AG04450 (cell line): ENCODE measurements at regions not wholly inside any gene's neighbourhood (a gene's known extent, or its start where the extent isn't known, plus 50 kb on each side); places are given as distances from the start of the nearest gene placed in this dataset.

Source experiments
- CTCF ChIA-PET: fragments of 300-600, 350-600 bp; formaldehyde crosslinking; extraction: SDS; loops from one replicate; lab custom pipeline; 2022; ENCODE audit warnings: antibody characterized with exemption, inconsistent platforms; lab: Charles Lee
- POLR2A ChIA-PET: fragments of 350-600 bp; formaldehyde crosslinking; extraction: SDS; loops from one replicate; lab custom pipeline; 2021; ENCODE audit warnings: antibody characterized with exemption, inconsistent platforms; lab: Yijun Ruan, JAX
- DNase-seq: peaks from one replicate; pipeline ENCODE4 v3.0.0-alpha.2; 2011; ENCODE audit warnings: low read depth, low spot score
- H3K27ac ChIP-seq: one replicate; pipeline ENCODE4 v1.5.1; 2012; ENCODE audit warnings: low read depth, low read length, control low read depth
- H3K27me3 ChIP-seq: one replicate; pipeline ENCODE4 v1.6.0; 2012; ENCODE audit warnings: low read length; ENCODE audit not compliant: control insufficient read depth, insufficient read depth
- H3K4me3 ChIP-seq: 2 replicates; pipeline ENCODE4 v1.5.1; 2011; ENCODE audit warnings: mild to moderate bottlenecking, low read depth, low read length, control low read depth
- H3K9me3 ChIP-seq: 2 replicates; pipeline ENCODE4 v1.5.1; 2012; ENCODE audit warnings: low read length; ENCODE audit not compliant: control insufficient read depth, insufficient read depth
- TF ChIP-seq, protein P1 (sequence below): IDR thresholded peaks from 2 replicates; pipeline ENCODE4 v1.5.1; 2011; ENCODE audit warnings: low read depth, low read length, control low read depth, inconsistent platforms

DNA sequence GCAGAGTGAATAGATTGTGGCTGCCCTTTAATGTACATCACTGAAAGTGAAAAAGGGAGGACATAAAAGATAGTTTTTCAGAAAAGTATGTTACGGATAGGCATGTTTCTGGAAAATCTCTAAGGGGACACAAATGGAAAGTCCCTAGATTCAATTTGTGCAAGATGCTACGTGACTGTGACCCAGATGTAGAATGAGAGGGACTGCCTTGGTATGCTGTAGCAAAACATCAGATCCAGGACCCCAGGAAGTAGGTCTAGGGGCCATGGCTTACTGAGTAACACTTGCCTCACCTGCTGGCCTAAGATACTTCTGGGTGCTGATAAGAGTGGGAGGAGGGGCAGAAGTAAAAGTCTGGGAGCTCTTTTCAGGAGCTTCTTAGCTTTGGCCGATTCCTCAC is 191.2 kb upstream of the PHYHIPL start:
- DNase-seq: no peak
- ChIA-PET POLR2A (no interaction called here), CTCF (no interaction called here)

DNA sequence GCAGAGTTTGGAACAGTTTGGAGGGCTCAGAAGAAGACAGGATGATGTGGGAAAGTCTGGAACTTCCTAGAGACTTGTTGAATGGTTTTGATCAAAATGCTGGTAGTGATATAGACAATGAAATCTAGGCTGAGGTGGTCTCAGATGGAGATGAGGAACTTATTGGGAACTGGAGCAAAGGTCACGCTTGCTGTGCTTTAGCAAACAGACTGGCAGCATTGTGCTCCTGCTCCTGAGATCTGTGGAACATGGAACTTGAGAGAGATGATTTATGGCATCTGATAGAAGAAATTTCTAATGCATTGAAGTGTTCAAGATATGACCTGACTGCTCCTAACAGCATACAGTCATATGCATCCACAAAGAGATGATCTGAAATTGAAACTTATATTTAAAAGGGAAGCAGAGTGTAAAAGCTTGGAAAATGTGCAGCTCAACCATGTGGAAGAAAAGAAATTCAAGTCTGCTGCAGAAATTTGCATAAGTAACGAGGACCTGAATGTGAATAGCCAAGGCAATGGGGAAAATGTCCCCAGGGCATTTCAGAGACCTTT is 186.9 kb upstream of the PHYHIPL start:
- H3K9me3 ChIP-seq: no peaks in the 10 kb centered on the region
- H3K27ac ChIP-seq: no peak overlapping the region
- ChIA-PET CTCF (no interaction called here), POLR2A (no interaction called here)
- DNase-seq: no peak
- no peak overlapping the region for H3K4me3 ChIP-seq
- H3K27me3 ChIP-seq: peaks cover 4% of the 10 kb centered on the region
- TF ChIP-seq, protein P1, sequence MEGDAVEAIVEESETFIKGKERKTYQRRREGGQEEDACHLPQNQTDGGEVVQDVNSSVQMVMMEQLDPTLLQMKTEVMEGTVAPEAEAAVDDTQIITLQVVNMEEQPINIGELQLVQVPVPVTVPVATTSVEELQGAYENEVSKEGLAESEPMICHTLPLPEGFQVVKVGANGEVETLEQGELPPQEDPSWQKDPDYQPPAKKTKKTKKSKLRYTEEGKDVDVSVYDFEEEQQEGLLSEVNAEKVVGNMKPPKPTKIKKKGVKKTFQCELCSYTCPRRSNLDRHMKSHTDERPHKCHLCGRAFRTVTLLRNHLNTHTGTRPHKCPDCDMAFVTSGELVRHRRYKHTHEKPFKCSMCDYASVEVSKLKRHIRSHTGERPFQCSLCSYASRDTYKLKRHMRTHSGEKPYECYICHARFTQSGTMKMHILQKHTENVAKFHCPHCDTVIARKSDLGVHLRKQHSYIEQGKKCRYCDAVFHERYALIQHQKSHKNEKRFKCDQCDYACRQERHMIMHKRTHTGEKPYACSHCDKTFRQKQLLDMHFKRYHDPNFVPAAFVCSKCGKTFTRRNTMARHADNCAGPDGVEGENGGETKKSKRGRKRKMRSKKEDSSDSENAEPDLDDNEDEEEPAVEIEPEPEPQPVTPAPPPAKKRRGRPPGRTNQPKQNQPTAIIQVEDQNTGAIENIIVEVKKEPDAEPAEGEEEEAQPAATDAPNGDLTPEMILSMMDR: no peak

More for the DNA sequence above, 191.2 kb upstream of the PHYHIPL start:
- TF ChIP-seq, protein P1: no peak
- Histone ChIP-seq H3K9me3 (no peaks in the 10 kb centered on the region), H3K4me3 (no peak overlapping the region), H3K27ac (no peak overlapping the region), H3K27me3 (peaks cover 4% of the 10 kb centered on the region)

DNA sequence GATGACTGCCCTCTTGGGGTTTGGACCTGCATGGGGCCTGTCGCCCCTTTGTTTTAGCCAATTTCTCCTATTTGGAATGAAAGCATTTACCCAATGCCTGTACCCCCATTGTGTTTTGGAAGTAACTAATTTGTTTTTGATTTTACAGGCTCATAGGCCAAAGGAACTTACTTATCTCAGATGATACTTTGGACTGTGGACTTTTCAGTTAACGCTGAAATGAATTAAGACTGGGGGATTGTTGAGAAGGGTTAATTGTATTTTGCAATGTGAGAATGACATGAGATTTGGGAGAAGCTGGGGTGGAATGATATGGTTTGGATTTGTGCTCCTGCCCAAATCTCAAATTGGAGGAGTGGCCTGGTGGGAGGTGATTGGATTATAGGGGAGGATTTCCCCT is 185.8 kb upstream of the PHYHIPL start:
- DNase-seq: no peak
- ChIA-PET POLR2A (no interaction called here), CTCF (interaction anchor here (0.7 kb wide), 1 partner anchor 926 kb away, joined by 4 read pairs; no protein-coding TSS in a partner anchor)
- H3K27ac ChIP-seq: no peak overlapping the region
- TF ChIP-seq, protein P1: no peak
- H3K27me3 ChIP-seq: no peaks in the 10 kb centered on the region
- H3K4me3 ChIP-seq: no peak overlapping the region
- no peaks in the 10 kb centered on the region for H3K9me3 ChIP-seq

DNA sequence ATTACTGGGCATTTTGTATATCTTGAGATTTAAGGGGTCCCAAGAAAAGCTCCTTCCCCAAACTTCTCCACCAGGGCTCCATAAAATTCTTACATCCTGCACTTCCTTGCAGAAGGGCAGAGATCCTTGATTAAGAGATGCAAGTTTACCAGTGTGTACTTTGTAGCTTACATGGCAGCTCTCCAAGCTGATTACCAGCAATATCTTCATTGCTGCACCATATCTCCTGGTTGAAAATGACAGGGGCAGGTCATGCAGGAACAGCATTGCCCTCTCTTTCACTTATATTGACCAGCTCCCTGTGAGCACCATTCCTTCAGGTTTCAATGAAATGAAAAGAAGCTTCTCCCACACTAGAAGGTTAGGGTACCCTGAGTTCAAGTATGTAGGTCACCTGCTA is 184.6 kb upstream of the PHYHIPL start:
- ChIA-PET POLR2A (no interaction called here), CTCF (no interaction called here)
- DNase-seq: no peak
- no peaks in the 10 kb centered on the region for H3K27me3 ChIP-seq
- no peak overlapping the region for H3K27ac ChIP-seq
- H3K4me3 ChIP-seq: no peak overlapping the region
- TF ChIP-seq, protein P1: no peak
- no peaks in the 10 kb centered on the region for H3K9me3 ChIP-seq

DNA sequence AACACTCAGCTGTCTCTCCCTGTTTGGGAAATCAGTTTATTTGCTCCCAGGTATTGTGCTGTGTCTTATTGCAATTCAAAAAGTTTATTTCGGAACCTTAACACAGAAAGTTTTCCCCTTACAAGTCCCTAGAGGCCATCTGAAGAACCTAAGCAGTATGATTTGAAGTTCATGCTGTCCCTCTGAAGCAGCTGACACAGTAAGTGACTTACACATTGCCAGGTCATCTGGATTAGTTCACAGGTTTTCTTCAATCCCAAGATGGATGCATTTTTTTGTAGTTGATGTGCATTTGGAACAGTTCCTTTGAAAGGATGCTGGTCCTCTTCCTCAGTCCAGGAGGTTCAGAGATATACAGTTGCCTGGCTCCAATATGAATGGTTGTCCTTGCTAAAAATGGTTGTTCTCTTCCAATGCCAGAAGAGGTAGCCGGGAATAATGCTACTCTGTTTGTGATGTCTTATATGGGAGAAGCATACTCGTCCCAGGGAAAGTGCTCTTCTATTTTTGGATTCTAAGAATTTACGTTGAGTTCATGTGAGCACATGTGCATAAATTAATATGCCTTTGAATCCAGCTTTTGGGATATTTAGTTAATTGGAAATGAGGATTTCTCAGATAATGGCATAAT is 183.5 kb upstream of the PHYHIPL start:
- H3K27me3 ChIP-seq: no peaks in the 10 kb centered on the region
- TF ChIP-seq, protein P1: no peak
- CTCF ChIA-PET: no interaction called here
- no peak for DNase-seq
- no peak overlapping the region for H3K4me3 ChIP-seq
- POLR2A ChIA-PET: no interaction called here
- no peaks in the 10 kb centered on the region for H3K9me3 ChIP-seq
- H3K27ac ChIP-seq: no peak overlapping the region
